SKM-1 (cell line): ENCODE measurements at regions not wholly inside any gene's neighbourhood (a gene's known extent, or its start where the extent isn't known, plus 50 kb on each side); places are given as distances from the start of the nearest gene placed in this dataset.

ENCODE experiments used
- DNase-seq: peaks from one replicate; lab custom pipeline; 2025; ENCODE audit not compliant: unreplicated experiment; lab: John Stamatoyannopoulos, UW

DNA sequence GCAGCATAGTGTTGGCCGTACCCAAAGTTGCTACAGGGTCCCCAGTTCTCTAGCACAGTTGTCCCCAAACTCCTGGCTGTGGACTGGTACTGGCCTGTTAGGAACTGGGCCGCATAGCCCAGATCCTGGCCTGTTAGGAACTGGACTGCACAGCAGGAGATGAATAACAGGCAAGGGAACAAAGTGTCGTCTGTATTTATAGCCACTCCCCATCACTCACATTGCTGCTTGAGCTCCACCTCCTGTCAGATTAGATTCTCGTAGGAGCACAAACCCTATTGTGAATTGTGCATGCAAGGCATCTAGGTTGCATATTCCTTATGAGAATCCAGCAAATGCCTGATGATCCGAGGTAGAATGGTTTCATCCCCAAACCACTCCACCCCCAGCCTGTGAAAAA, 604.0 kb upstream of the LMCD1 start:
- no peak for DNase-seq

DNA sequence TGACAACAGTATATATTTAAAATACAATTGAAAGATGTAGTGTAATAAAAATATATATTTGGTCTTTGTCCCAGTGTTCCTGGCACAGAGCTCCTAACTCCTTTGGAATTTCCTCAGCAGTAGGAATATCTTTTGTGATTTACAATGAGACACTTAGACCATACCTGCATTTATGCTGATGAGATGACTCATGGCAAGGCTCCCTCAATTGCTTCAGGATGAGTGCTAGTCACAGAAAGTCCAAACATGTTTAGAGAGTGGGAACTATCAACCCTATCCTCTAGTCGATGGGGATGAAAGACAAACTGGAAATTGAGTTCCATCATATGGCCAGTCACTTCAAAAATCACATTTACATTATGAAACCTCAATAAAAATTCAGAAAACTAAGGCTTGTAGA, 588.3 kb upstream of the LMCD1 start:
- no peak for DNase-seq

DNA sequence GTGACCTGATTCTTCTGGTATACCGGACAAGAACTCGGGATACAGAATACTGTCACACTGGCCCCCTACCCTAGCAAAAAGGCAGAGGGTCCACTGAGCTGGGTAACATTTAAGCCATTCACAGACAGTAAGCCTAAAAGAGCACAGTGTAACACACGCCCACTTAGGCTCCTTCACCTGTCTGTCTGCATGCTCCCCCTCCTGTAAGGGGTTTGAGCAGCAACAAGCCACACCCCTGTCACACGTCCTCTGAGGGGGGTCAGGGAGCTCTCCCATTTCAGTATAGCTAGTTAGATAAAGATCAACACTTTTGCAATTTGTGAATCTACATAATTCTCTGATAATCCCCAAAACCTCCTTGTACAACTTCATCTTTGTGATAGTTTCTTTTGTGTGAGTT, 586.3 kb upstream of the LMCD1 start:
- DNase-seq = no peak

DNA sequence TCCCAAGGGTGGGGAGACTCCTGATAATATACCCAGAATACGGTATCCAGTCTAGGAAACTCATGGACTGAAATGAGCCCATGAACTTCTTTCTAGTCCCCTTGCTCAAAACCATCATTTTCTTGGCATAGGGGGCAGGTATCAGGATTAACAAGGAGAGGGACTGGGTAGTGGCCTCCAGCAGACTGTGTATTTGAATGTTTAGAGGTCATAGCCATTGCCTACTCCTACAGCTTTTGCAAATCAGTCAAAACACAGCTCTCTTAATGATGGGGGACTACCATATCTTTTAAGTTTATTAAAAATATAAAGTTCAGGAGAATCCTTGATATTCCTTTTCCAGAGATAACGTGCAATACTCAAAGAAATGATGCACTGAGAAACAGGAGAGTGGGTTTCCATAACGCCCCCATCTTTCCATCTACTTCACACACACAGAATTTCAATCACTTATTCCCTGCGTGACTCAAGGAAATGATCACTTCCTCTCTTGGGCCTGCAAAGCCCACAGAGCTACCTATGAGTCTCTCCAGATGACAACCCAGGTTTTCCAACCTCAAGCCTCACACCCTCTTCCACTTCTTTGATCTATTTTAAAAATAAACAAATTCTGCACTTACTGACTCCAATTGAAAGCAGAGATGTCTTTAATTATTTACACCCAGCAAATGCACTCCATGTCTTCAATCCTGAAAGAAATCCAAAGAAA, 584.0 kb upstream of the LMCD1 start:
- no peak for DNase-seq

DNA sequence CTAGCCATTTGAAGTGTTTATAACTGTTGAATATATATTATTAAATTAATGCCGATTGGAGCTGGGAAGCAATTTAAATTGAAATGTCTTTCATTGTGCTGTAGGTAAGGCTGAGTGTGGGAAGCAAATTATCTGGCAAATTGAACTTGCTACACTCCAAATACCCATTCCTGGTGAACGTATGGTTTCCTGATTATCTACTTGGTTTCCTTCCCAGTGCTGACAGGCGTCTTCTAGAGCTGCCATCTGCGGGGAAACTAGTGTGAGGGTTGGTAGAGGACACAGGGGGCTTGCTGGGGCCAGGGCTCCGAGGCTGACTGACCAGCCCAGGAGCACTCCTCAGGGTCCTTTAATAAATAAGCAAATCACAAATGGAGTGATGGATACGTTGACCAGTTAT, 581.4 kb upstream of the LMCD1 start:
- no peak for DNase-seq

DNA sequence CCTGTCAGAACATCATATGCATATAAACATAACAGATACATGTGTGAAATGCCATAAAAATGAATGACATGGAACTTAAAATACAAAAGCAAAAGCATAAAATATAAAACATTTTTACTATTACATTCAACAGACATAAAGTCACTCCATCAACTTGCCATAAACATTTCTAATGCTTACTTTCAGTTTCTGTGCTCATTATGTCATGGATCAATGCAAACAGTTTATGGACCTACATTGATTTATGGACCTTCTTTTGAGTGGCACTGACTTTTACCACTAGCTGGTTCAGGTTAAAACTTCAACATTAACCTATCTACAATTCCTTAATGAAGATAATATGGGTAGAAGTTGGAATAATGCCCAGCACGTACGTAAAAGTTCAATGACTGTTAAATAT, 577.4 kb upstream of the LMCD1 start:
- DNase-seq = no peak

DNA sequence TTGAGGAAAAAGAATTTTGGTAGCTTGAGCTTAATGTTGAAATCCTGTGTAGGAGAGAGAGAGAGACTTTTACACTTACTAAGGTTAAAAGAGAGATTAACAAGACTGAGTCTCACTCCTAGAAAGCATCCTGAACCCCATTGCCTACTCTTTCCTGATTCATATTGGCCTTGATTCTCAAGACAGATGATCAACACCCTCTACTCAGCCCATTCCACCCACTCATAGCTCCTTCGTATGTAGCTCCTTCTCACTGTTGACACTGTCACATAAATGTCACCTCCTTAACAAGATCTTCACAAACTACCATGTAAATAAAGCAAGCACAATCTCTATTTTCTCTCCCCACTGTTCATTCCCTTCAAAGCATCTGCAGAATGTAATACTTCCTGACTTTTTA, 574.6 kb upstream of the LMCD1 start:
- no peak for DNase-seq

DNA sequence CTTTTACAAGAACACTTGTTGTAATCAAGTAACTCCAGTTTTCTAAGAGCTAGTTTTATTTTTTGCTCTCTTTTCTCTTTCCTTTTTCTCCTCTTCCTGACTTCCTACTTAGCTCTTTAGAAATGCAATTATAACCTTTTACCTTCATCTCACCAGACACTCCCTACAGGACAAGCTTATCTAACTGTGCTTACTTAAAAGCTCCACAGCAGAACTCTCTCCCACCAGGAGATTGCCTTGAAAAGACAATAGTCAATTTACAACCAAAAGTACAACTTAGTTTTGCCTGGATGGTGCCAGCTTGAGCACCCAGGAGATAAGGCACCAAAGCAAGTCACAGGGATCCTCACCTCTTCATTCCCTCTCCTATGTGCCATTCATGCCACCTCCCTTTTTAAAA, 573.8 kb upstream of the LMCD1 start:
- DNase-seq = no peak

DNA sequence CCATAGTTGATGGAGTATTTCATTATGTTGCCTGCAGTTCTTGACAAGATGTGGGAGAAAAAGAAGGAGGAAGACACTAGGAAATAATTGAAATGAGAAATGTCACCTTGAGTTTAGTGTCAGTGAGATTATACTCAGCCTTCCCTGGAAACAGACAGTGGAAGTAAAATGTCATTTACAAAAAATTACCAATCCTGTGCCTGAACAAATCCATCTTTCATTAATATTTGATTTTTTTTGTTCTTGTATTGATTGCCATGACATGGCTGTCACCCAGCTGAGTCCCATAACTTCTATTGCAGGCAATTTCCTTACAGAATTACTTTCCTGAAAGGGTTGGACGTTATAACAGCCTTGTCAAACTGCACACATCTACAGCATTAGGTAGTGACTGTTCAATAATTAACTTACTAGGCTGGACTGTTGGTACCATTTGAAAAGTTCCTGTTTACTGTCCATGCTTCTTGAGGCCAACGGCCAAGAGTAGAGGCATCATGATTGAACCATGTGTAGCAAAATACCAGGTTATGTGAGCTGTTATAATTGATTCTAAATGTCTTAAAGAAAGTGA, 572.2 kb upstream of the LMCD1 start:
- DNase-seq = no peak

DNA sequence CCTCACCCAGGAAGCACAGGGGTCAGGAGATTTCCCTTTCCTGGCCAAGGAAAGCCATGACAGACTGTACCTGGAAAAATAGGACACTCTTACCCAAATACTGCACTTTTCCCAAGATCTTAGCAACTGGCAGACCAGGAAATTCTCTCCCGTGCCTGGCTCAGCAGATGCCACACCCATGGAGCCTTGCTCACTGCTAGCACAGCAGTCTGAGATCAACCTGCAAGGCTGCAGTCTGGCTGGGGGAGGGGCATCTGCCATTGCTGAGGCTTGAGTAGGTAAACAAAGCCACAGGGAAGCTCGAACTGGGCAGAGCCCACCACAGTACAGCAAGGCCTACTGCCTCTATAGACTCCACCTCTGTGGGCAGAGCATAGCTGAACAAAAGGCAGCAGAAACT, 567.3 kb upstream of the LMCD1 start:
- DNase-seq = no peak

DNA sequence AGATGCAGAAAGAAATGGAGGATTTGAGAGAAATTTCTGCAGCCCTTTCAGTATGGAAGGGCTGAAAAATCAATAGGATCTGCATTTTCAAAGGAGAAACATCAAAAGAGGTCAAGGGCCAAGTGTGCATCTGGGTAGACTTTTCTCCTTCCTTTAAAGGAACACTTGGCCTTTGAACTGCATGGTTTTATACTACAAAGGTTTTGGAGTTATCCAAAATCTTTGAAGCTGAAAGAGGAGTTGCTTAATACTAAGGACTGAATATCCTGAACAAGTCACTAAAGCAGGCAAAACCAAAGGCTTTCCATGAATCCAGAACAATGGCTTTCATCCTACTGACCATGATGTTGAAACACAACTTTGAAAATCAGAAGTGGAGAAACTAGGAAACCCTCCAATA, 553.7 kb upstream of the LMCD1 start:
- DNase-seq = no peak

DNA sequence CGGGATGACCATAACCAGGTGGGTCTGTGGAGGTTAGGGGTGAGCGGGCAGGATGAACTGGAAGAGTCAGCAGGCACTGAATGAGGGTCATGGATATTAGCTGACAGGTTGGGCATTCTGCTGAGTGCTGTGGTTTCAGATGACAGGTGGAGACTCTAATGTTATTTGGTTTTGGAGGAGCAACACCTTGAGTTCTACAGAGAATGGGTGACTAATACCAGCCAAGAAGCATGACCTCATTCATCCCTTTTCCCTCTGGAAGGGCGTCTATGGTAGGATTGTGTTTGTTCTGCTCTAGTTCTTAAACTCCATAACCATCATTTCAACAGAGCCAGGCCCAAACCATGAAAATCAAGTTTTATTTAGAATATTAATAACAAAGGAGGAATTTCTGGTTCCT, 550.7 kb upstream of the LMCD1 start:
- DNase-seq = no peak

DNA sequence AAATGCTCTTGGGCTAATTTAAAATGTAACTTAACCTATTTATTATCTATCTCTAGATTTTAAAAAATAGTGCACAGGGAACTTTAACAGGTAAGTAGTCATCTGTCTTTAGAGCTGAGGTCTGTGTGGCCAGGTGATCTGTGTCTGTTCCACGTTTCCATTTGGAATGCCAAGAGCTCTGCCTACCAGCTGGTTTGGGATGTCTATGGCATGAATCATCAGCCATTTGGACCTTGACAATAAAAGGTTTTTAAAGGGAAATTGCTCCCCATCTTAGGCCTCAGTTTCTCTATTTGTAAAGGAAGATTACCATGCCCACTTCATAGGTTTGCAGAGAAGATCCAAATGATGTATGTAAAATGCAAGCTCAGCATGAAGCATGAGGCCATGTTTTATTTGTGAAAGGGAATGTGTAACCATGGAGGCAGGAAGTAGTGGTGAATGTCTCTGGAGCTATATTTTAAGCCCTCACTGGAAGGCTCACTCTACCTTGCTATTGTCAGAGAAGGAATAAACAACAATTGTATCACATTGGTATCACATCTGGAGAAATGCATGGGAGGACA, 548.1 kb upstream of the LMCD1 start:
- DNase-seq = no peak

DNA sequence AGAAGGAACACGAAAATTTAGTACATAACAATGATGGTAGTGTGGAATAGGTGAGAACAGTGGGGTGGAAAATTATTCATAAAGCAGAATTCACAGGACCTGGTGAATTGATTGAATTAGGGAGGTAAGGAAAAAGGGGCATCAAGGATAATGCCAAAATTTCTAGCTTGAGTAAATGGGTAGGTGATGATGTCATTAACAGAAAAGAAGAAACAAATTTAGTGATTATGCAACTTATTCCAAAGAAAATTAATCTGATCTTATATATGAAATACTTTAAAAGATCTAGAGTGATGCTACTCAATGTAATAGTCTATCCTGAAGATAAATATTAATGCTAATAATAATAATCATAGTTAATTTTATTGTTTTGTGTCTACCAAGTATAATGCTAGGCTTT, 544.6 kb upstream of the LMCD1 start:
- DNase-seq = no peak

DNA sequence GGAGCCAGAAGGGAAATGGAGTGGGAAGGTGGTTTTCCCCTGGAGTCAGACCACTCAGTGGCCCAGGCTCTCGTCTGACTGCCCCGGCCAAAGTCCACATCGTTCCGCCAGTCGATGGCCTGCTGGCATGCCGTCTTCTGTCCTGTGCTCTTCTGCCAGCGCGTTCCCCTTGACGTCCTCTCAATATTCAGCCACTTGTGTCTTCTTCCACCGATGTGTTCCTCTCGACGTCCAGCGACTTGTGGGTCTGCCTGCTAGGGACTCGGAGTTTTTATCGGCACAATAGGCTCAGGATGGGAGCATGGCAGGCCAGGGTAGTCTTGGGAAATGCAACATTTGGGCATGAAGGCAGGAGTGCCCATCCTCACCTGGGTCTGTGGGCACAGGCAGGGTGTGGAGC, 542.5 kb upstream of the LMCD1 start:
- no peak for DNase-seq

DNA sequence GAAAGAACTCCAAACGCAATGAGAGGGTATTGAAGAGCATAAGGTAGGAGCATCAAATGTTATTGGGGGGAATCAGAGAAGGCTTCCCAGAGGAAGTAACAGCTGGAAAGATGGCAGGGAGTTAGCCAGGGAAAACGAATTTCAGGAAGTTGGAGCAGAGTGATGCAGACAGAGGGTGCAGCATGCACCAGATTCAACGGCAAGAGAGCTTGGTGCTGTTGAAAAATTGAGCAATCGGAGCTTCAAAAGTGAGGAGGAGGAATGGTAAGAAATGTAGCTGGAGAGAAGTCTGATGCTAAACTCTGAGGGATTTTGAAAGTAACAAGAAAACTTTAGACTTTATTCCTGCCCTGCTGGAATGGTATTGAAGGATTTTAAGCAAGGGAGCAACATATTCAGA, 541.0 kb upstream of the LMCD1 start:
- no peak for DNase-seq

DNA sequence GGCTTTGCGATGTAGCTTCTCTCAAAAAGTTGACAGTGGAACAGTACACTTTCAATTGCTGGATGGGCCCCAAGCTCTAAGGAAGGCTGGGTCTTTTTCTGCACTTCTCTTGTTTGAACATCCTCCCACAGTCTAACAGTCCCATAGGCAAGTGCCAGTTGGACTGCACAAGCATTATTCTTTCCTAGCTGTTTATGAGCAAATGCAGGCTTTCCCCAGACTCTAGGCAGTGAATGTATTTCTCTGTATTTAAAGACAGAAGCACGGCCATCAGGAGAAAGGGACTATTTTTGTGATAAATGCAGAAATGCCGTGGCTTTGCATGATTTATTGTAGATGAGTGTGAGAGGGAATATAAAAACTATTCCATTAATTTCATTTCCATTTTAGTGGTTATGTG, 539.3 kb upstream of the LMCD1 start:
- no peak for DNase-seq

DNA sequence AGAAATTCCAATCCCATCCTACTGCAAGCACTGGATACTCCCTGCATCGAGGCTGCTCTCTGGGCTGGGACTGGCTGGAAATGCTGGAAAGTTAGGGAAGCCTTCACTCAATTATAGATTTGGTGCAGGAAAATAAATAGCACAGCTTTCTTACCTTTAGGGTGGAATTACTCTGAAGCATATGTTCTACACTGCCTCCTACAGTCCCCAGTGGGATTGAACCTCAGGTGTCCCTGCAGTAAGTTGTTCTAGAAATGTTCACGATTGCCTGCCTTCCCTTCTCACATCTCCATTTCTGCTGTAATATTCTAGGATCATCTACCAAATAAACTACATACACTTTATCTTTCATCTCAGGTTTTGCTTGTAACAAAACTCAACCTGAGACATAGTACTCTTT, 536.7 kb upstream of the LMCD1 start:
- no peak for DNase-seq

DNA sequence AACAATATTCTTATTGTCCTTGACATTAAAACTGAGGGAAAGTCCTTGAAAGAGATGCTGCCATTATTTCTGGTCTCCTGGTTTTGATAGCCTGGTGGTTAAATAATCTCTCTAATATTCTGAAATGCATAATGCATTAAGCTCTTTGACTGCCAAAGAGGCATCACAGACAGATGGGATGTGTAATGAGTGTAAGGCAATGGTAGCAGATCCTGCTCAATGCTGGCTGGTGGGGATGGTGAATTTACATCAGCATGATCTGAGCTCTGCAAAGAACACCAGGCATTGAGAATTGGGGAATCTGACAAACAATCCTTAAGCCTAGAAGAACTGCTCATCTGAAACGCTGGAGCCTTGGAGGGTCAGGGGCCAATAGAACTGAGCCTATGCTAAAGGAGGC, 528.6 kb upstream of the LMCD1 start:
- DNase-seq = no peak

DNA sequence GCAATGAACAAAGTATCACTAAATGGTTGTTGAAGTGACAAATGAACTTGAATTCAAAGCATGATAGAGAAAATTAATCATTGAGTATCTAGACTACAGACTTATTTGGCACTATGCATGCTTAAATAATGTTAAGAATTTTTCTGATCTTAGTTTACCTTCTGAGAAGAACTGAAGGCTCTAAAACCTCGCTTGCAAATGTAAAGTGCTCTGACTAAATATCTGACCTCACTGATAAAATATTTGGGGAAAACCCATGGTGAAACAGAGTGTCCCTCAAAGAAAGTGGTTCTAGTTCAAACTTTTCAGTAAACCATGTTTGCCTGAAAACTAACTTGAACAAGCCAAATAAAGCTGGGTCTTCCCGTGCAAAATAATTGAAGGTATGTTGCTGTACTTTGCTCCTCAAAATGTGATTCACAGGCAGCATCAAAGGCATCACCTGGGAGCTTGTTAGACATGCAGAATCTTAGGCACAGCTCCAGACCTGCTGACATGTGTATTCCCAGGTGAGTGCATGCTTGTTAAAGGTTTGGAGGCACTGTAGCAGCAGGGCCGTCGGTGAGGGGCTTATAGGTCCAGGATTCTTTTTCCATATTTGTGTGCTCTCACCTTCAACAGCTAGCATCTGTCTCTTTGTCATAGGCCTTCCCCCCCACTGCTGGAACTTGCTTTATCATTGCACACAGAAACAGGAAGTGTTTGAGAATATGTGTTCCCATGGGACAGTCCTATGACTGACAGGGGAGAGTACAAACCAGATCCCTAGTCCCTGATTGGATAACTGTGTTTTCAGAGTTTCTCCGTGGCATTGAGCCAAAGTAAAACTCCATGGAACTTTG, 524.2 kb upstream of the LMCD1 start:
- no peak for DNase-seq

DNA sequence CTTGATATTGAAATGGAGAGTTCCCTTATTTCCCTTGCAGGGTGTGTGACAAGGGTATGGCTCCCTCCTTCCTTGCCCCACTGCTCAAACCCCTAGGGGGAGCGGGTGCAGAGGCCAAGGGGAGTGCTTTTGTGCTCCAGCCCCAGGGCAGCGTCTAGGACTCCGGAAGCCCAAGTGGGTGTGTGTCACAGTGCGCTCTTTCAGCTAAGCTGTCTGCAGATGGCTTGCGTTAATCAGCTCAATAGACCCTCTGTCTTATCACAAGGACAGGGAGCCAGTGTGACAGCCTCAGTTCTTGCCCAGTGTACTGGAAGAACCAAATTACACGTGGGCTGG, 523.6 kb upstream of the LMCD1 start:
- DNase-seq = no peak

DNA sequence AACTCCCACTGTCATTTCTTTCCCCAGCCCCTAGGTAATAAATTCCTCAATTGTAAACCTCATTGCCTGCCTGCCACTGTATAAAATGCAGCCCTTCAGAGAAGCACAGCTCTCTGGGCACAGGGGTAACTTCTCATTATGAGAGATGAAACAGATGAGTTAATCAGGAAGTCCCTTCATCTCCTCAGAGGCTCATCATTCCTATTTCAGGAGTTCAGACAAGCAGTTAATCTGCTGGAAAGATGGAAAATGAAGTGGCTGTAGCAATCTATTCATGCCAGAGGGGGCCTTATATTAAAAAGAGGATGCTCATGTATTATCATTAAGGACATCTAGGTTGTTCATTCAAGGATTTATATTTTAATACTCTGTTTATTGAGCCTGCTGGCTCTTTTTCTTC, 519.5 kb upstream of the LMCD1 start:
- DNase-seq = no peak
